Kidney glomerular epithelial cell (primary cell): ENCODE measurements at regions not wholly inside any gene's neighbourhood (a gene's known extent, or its start where the extent isn't known, plus 50 kb on each side); places are given as distances from the start of the nearest gene placed in this dataset.
"Not testable (repeated sequence)": the region's sequence is repeated elsewhere in the genome, so short reads cannot be mapped to it uniquely, and the experiment has no call there.

Source experiments
- DNase-seq: peaks from one replicate; lab custom pipeline; 2025; lab: John Stamatoyannopoulos, UW

DNA sequence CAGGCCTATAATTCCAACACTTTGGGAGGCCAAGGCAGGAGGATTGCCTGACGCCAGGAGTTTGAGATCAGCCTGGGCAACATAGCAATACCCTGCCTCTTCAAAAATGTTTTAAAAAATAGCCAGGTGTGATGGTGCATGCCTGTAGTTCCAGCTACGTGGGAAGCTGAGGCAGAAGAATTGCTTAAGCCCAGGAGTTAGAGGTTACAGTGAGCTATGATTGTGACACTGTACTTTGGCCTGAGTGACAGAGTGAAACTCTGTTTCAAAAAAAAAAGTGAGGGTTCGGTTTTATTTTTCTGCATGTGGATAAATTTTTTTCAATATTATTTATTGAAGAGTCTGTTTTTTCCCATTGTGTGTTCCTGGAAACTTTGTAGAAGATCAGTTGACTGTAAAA is 208.1 kb downstream of the SLC4A3 start:
- DNase-seq = no peak

- no peak for DNase-seq
Observed at GRCh38 chr2:219836647-219837177, 209.3 kb downstream of the SLC4A3 start.

DNA sequence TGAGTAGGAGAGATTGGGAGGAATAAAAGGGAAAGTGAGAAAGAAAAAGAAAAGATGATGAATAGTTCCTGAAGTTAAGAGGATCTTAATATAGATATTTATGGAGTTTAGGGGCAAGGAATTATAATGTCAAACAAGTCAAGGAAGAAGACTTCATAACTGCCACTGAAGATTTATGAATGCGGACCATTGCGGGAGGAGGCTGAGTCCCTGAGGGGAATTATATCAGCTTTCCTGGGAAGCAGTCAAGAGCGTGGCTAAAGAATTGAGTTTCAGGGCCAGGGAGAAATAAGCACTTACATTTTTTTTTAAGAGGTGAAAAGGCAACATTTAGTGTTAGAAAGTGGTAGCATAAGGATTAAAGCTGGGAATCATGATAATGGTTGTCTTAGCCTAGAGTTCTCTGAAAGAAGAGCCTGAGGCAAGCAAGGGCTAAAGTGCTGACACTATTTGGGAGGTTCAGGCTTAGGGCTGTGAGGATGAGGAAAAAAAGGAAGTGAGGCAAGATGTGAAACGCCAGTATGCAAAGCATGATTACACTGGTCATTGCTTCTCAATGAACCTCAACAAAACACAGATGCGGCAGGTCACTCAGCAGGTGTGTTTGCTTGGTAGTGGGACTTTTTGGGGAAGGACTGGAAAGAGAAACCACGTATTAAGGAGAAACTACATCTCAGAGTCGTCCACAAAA is 217.1 kb downstream of the SLC4A3 start:
- no peak for DNase-seq

GRCh38 chr2:219848882-219849281 is 221.5 kb downstream of the SLC4A3 start:
- DNase-seq = no peak

- DNase-seq = no peak
Observed at GRCh38 chr2:219851169-219851568, 223.7 kb downstream of the SLC4A3 start.

- DNase-seq = no peak
Observed at GRCh38 chr2:219851801-219852481, 224.5 kb downstream of the SLC4A3 start.

GRCh38 chr2:219852626-219853025 is 225.2 kb downstream of the SLC4A3 start:
- no peak for DNase-seq

DNA sequence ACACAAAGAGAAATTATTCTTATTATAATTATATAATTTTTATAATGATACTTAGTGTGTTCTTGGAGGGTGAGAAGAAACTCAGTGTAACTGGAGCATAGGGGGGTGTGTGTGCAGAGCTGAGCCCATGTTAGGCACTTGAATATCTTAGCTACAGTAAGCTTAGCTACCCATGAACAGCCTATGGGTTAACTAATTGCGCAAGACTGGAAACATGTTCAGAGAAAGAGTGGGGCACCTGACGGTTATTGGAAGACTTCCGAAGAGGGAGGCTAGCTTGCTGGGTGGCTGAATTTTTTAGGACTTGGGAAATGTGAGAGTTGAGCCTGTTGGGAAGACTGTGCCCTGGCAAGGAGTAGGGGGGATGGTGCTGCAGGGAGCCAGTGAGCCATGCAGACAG is 229.2 kb downstream of the SLC4A3 start:
- DNase-seq = no peak

GRCh38 chr2:219857751-219858150 is 230.3 kb downstream of the SLC4A3 start:
- DNase-seq = no peak

DNA sequence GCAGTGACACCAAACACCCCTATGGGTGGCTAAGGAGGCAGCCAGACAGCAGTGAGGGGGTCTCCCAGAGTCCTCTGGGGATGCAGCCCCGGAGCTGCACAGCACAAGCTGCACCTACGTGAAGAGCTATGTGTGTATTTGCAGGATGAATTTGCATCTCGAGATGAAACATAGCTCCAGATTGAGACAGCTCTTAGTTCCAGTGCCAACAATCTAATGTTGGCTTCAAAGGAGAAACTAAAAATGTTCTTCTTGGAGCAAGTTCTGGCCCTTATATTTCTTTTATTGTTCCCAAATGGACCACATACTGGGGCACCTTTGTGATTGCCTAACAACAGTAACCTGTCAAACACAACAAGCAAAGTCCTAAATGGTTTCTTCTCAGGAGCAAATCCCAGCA is 233.9 kb downstream of the SLC4A3 start:
- DNase-seq = no peak

DNA sequence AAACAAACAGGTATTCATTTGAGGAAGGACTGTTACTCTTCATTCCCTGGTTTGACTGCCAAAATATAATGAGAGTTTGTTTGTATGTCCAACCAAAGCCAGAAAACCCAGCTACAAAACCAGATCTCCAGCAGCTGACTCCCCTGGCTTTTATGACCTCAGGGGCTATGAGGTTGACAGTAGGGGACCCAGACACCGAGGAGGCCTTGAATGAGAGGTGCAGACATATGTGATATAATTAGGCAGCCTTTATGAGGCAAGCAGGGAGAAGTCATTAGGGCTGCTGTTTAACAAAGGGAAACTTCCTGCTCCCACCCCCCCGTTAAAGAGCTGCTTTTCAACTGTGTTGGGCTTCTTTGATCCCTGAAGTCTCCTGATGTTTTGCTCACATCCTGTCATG is 236.7 kb downstream of the SLC4A3 start:
- no peak for DNase-seq

GRCh38 chr2:219868635-219869034 is 241.2 kb downstream of the SLC4A3 start:
- DNase-seq = no peak

- DNase-seq = no peak
Observed at GRCh38 chr2:219870041-219870440, 242.6 kb downstream of the SLC4A3 start.

DNA sequence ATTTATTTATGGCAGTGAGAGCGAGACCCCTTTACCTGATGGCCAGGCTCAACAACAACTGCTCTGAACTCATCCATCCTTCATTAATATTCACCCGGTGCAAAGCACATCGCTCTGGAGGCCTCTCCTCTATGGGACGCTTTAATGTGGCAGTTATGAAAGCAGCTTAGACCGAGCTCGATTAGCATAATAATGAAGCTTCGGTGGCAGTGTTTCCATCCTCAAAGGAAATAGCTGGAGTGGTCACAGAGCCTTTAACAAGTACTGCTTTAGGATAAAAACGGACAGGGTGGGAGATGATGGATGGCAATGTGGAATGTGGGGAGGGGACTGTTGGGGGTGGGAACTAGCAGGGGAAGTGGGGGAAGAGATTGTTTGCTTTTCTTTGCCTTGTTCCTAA is 243.9 kb downstream of the SLC4A3 start:
- DNase-seq = no peak

DNA sequence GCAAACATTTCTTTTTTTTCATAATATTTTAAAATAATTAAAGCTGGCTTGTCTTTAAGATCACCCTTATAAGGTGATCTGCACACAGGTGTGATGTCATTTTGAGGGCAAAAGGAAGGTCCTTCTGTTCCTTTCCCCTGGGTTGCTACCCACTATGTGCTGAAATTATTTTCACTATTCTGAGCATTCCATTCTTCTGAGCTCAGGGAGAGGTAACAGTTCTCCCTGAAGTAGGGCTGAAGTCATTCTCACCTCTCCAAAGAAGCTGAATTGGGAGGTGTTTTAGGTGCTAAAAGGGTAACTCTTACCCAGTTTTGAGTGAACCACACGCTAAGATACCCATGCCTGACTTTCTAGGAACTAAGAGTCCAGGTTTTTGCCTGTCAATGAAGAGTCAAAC is 247.6 kb downstream of the SLC4A3 start:
- DNase-seq = no peak

GRCh38 chr2:219875986-219876385 is 248.6 kb downstream of the SLC4A3 start:
- not testable (repeated sequence) for DNase-seq

GRCh38 chr2:219876931-219877330 is 249.5 kb downstream of the SLC4A3 start:
- no peak for DNase-seq

- no peak for DNase-seq
Observed at GRCh38 chr2:219877728-219878127, 250.3 kb downstream of the SLC4A3 start.

DNA sequence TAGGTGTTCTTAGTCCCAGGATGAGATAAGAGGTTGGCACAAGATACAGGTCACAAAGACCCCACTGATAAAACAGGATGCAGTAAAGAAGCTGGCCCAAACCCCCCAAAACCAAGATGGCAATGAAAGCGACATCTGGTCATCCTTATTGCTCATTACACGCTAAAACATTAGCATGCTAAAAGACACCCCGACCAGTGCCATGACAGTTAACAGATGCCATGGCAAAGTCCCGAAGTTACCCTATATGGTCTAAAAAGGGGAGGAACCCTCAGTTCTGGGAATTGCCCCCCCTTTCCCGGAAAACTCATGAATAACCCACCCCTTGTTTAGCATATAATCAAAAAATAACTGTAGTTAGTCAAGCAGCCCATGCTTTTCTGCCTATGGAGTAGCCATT is 251.1 kb downstream of the SLC4A3 start:
- no peak for DNase-seq

DNA sequence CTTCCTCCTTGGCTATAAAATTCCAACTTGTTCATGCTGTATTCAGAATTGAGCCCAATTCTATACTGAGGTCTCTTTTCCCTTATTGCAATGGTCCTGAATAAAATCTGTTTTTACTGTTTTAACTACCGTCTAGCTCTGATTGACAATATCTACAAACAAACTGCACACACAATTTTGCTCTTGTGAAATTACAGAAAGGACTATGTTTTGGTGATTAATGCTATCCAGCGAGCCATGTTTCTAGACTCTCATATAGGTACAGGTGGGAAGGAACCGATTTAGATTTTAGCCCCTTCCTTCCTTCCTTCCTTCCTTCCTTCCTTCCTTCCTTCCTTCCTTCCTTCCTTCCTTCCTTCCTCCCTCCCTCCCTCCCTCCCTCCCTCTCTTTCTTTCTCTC is 254.4 kb downstream of the SLC4A3 start:
- DNase-seq = no peak

- DNase-seq = no peak
Observed at GRCh38 chr2:219886615-219887014, 259.2 kb downstream of the SLC4A3 start.

DNA sequence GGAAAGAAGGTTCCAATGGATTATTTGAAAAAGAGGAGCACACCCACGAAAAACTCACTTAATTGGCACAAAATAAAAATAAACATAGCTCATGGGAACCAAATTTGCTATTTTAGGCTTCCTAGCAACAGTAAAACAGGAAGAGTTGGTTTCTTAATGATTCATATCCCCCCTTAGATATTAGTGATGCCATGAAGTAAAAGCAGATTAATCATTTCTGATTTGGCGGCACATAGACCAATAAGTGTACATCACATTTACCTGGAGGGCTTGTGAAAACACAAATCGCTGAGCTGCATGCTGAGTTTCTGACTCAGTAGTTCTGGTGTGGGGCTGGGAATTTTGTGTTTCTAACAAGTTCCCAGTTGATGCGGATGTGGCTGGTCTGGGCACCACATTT is 260.4 kb downstream of the SLC4A3 start:
- DNase-seq = no peak

DNA sequence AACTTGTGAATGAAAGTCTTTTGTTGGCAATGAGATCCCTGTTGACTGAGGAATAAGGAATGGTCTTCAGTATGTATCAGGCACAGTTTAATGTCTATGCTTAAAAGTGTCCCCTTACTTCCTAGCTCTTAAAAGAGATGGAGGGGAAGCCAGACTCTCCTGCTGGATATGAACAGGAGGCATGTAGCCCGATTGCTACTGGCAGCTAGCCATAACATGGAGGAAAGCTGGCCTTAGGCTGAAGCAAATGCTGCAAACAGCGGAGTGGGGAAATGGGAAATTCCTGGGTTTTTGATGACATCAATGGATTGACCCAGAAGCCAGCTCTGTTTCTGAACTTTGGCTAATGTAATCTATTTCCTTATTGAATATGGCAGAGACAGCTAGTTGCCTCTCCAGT is 266.1 kb downstream of the SLC4A3 start:
- no peak for DNase-seq

GRCh38 chr2:219897456-219897855 is 270.0 kb downstream of the SLC4A3 start:
- no peak for DNase-seq
